Neural progenitor cell (in vitro differentiated cells): ENCODE measurements at regions not wholly inside any gene's neighbourhood (a gene's known extent, or its start where the extent isn't known, plus 50 kb on each side); places are given as distances from the start of the nearest gene placed in this dataset.

Source experiments
- CTCF ChIP-seq: fragments of 200-600 bp; sonication (generic); IDR thresholded peaks from 2 replicates; pipeline ENCODE4 v1.5.1; 2017; ENCODE audit warnings: antibody characterized with exemption, mild to moderate bottlenecking
- EZH2phosphoT487 ChIP-seq: fragments of 200-600 bp; sonication (generic); IDR thresholded peaks from 2 replicates; pipeline ENCODE4 v1.6.1; 2017; ENCODE audit warnings: antibody characterized with exemption

GRCh38 chr2:78564666-78565065 is 460.8 kb upstream of the REG3G start:
- TF ChIP-seq CTCF, result no peak
- TF ChIP-seq EZH2phosphoT487, result no peak
